H1 (cell line): ENCODE measurements at regions not wholly inside any gene's neighbourhood (a gene's known extent, or its start where the extent isn't known, plus 50 kb on each side); places are given as distances from the start of the nearest gene placed in this dataset.

Experiments used
- CTCF ChIP-seq, 3 experiments: IDR thresholded peaks; 1 replicate in 2 of 3; 2 replicates in 1 of 3; pipeline versions ENCODE4 v1.5.1 to v1.6.1; 2011; ENCODE audit warnings: low read length in 3 of 3, mild to moderate bottlenecking in 3 of 3, inconsistent platforms in 2 of 3, low read depth in 1 of 3, moderate library complexity in 1 of 3; ENCODE audit not compliant: insufficient read depth in 1 of 3; ENCODE audit errors: control extremely low read depth in 1 of 3
- EP300 ChIP-seq, 2 experiments: IDR thresholded peaks; 1 replicate in 1 of 2; 2 replicates in 1 of 2; pipeline ENCODE4 v1.6.1; 2011 to 2012; ENCODE audit warnings: low read depth in 2 of 2, low read length in 2 of 2, mild to moderate bottlenecking in 2 of 2, borderline replicate concordance in 1 of 2, inconsistent platforms in 1 of 2, moderate library complexity in 1 of 2
- EZH2 ChIP-seq: fragments of 200-600 bp; sonication (generic); IDR thresholded peaks from 2 replicates; pipeline ENCODE4 v1.7.1; 2012; ENCODE audit warnings: low read depth, mild to moderate bottlenecking, moderate library complexity, low read length, inconsistent platforms; ENCODE audit not compliant: severe bottlenecking
- RFX5 ChIP-seq: IDR thresholded peaks from 2 replicates; pipeline ENCODE4 v1.6.1; 2011; ENCODE audit warnings: low read depth, low read length, improper control_type of control experiment, borderline replicate concordance
- SAP30 ChIP-seq: fragments of 300-600 bp; sonication (generic); IDR thresholded peaks from 2 replicates; pipeline ENCODE4 v1.7.1; 2012; ENCODE audit warnings: low read length, moderate library complexity, mild to moderate bottlenecking, inconsistent platforms; ENCODE audit not compliant: insufficient read depth, insufficient replicate concordance
- SIN3A ChIP-seq, 2 experiments: IDR thresholded peaks in 1 of 2; conservative IDR thresholded peaks in 1 of 2; 2 replicates each; pipeline ENCODE4 v1.6.1; 2011 to 2012; ENCODE audit warnings: low read length in 2 of 2, improper control_type of control experiment in 1 of 2, low read depth in 1 of 2, mild to moderate bottlenecking in 1 of 2

DNA sequence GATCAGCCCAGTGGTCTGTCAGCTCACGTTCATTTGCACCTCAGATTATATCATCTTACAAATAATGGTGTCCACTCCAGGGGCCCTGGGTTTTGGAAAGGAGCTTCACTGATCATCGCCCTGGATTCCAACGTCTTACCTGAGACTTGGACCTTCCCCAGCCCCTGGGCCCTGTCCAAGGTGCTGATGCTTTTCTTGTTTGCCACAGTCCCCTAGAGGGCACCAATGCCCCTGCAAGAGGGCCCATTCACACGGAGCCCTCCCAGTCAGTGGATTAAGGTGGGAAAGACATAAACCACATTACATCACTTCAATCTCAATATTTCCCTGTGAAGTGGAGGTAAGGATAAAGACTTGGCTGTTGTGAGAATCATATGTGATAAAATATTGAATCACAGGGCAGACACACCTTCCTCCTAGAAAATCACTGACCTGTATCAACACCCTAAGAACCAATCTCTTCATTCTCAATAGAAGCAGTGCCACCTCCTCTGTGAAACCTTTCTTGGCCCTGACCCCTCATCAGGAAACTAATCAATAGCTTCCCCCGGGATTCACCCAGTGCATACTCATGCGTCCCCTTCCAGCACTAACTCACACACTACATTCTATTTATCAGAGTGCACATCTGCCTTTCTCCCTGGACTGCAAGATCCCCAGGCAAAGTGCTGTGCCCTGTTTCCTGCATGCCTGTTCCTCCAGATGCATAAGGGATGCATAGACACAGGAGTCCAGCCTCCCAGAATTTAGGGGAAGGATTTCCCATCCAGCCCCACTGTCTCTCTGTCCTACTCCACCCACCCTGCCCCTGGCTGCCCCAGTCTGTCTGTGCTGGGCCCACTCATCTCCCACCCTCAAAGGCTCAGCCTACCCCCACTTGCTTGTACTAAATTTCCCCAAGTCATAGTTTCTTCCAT is 167.0 kb downstream of the BUD13 start:
- TF ChIP-seq SIN3A (conservative IDR thresholded peaks at IDR 0.05 in 1 of 2, IDR thresholded peaks at IDR 0.05 in 1 of 2; ENCODE audit: low read depth in 1 of 2, low read length in 2 of 2) (peak; percentile 64 to 76; a peak in 1 of 4 replicates), EZH2 (no peak), CTCF (IDR thresholded peaks at IDR 0.05; ENCODE audit: control extremely low read depth in 1 of 3, insufficient read depth in 1 of 3, low read depth in 1 of 3, low read length in 3 of 3) (peak; percentile 81 to 93 (median 86)), RFX5 (no peak), SAP30 (no peak), EP300 (IDR thresholded peaks at IDR 0.05; ENCODE audit: borderline replicate concordance in 1 of 2, low read depth in 2 of 2, low read length in 2 of 2) (no peak)
